ENCODE measurements at regions not wholly inside any gene's neighbourhood (a gene's known extent, or its start where the extent isn't known, plus 50 kb on each side); places are given as distances from the start of the nearest gene placed in this dataset.

DNA sequence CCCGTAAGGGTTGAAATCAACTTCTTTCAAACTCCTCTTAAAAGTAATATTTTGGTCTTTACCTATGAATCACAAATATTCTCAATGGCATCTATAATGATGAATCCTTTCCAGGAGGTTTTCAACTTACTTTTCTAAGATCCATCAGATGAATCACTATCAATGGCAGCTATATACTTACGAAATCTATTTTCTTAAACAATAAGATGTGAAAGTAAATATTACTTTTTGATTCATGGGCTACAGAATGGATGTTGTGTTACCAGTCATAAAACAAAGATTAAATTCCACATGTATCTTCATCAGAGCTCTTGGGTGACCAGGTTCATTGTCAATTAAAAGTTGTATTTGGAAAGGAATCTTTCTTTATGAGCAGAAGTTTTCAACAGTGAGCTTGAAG, 1877.7 kb upstream of the ACO1 start:
- Histone ChIP-seq H3K27me3 (no peaks in the 10 kb centered on the region), H3K36me3 (ENCODE audit: low read depth, missing control alignments) (no peaks in the 10 kb centered on the region), H3K4me3 (no peak overlapping the region), H3K27ac (no peak overlapping the region), H3K4me1 (no peaks in the 10 kb centered on the region), H3K9me3 (no peaks in the 10 kb centered on the region)
- intact Hi-C loops (cut with DNase I; ENCODE audit: low total_unique reads) = no loop called here
- TF ChIP-seq POLR2A (IDR thresholded peaks at IDR 0.05) = no peak
- TF ChIP-seq CTCF (IDR thresholded peaks at IDR 0.05) = no peak
- DNase-seq = no peak
- 83 to 97% methylated on average over 2 of the region's 2 CpGs for WGBS, 2 donors

DNA sequence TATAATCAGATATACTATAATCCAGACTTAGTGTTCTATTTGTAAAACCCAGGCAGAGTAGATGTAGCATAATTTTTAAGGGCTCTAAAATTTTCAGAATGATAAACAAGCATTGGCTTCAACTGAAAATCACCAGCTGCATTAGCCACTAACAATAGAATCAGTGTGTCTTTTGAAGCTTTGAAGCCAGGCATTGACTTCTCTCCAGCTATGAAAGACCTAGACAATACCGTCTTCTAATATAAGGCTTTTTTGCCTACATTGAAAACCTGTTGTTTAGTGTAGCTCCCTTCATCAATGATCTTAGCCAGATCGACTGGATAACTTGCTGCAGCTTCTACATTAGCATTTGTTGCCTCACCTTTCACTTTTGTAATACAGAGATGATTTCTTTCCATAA, 1877.3 kb upstream of the ACO1 start:
- no peaks in the 10 kb centered on the region for H3K9me3 ChIP-seq
- no peak overlapping the region for H3K4me3 ChIP-seq
- no peaks in the 10 kb centered on the region for H3K36me3 ChIP-seq (ENCODE audit: low read depth, missing control alignments)
- no peaks in the 10 kb centered on the region for H3K4me1 ChIP-seq
- TF ChIP-seq CTCF (IDR thresholded peaks at IDR 0.05) = no peak
- TF ChIP-seq POLR2A (IDR thresholded peaks at IDR 0.05) = no peak
- intact Hi-C loops (cut with DNase I; ENCODE audit: low total_unique reads) = no loop called here
- no peaks in the 10 kb centered on the region for H3K27me3 ChIP-seq
- WGBS, 2 donors = 83 to 84% methylated on average over 2 of the region's 2 CpGs
- DNase-seq = no peak
- no peak overlapping the region for H3K27ac ChIP-seq

DNA sequence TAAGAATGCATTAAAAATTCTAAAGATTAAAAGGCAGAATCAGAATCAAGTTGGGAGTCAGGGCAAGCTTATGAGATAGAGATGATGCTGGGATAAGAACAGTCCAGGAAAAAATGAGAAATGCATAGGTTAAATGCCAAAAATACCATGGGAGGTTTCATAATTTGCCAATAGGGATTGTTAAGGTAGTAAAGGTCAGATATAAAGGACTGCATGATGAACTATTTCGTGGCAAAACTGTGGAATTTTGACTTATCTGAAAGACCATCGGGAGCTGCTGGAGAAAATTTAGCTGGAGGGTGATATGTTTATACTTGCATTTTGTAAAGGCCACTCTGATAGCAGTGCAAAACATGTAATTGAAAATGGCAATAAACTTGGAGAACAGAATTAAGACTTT, 1872.8 kb upstream of the ACO1 start:
- Histone ChIP-seq H3K27me3 (no peaks in the 10 kb centered on the region), H3K4me3 (no peak overlapping the region), H3K9me3 (no peaks in the 10 kb centered on the region), H3K27ac (no peak overlapping the region), H3K4me1 (no peaks in the 10 kb centered on the region), H3K36me3 (ENCODE audit: low read depth, missing control alignments) (no peaks in the 10 kb centered on the region)
- no peak for TF ChIP-seq POLR2A (IDR thresholded peaks at IDR 0.05)
- TF ChIP-seq CTCF (IDR thresholded peaks at IDR 0.05) = no peak
- DNase-seq = no peak
- 58 to 62% methylated on average over 2 of the region's 2 CpGs for WGBS, 2 donors
- intact Hi-C loops (cut with DNase I; ENCODE audit: low total_unique reads) = no loop called here

DNA sequence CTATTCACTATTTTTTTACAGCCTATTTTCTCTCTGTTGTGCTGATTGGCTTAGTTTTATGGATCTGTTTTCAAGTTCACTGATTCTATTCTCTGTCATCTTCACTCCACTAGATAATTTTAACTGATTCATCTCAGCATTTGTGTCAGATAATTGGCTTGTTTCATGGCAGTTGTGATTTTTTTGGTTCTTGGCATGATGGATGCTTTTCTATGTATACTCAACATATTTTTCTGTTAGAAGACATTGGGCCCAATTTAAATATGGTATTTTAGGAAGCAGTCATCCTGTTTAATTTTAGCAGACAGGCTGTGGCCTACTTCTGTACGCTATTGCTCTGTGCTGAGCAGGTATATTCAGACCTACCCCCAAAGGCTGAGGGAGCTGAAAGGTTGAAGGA, 1865.3 kb upstream of the ACO1 start:
- TF ChIP-seq CTCF (IDR thresholded peaks at IDR 0.05) (no peak), POLR2A (IDR thresholded peaks at IDR 0.05) (no peak)
- Histone ChIP-seq H3K9me3 (no peaks in the 10 kb centered on the region), H3K36me3 (ENCODE audit: low read depth, missing control alignments) (no peaks in the 10 kb centered on the region), H3K4me3 (no peak overlapping the region), H3K4me1 (no peaks in the 10 kb centered on the region), H3K27ac (no peak overlapping the region), H3K27me3 (no peaks in the 10 kb centered on the region)
- intact Hi-C loops (cut with DNase I; ENCODE audit: low total_unique reads) = no loop called here
- DNase-seq = no peak
- WGBS, 2 donors = 100% methylated on average over 1 of the region's 1 CpG

GRCh38 chr9:30519756-30520155, 1864.7 kb upstream of the ACO1 start:
- intact Hi-C loops (cut with DNase I; ENCODE audit: low total_unique reads) = no loop called here
- Histone ChIP-seq H3K4me1 (no peaks in the 10 kb centered on the region), H3K4me3 (no peak overlapping the region), H3K9me3 (no peaks in the 10 kb centered on the region), H3K36me3 (ENCODE audit: low read depth, missing control alignments) (no peaks in the 10 kb centered on the region), H3K27ac (no peak overlapping the region), H3K27me3 (no peaks in the 10 kb centered on the region)
- 75 to 76% methylated on average over 2 of the region's 2 CpGs for WGBS, 2 donors
- no peak for TF ChIP-seq POLR2A (IDR thresholded peaks at IDR 0.05)
- no peak for TF ChIP-seq CTCF (IDR thresholded peaks at IDR 0.05)
- no peak for DNase-seq

Data from testis (tissue), 2 donors.